Neural cell (in vitro differentiated cells): ENCODE measurements at regions not wholly inside any gene's neighbourhood (a gene's known extent, or its start where the extent isn't known, plus 50 kb on each side); places are given as distances from the start of the nearest gene placed in this dataset.

ENCODE experiments used
- H2AFZ ChIP-seq: fragments of 200-600, 300-800 bp; sonication (generic), shearing (Covaris generic); 2 replicates; pipeline ENCODE4 v1.6.0; 2014; ENCODE audit warnings: low read depth, mild to moderate bottlenecking, antibody characterized with exemption, low read length, moderate library complexity
- H3F3A ChIP-seq: fragments of 200-600 bp; shearing (Covaris generic); 2 replicates; pipeline ENCODE4 v1.6.1; 2016; ENCODE audit warnings: mild to moderate bottlenecking, moderate library complexity, mixed read lengths, antibody characterized with exemption, low read length; ENCODE audit not compliant: insufficient read depth, poor library complexity, severe bottlenecking
- H3K27ac ChIP-seq: fragments of 200-600, 300-800 bp; sonication (generic), shearing (Covaris generic); 2 replicates; pipeline ENCODE4 v1.5.1; 2014; ENCODE audit warnings: mild to moderate bottlenecking, low read length, moderate library complexity
- H3K27me3 ChIP-seq: fragments of 300-800, 200-600 bp; sonication (generic), shearing (Covaris generic); 2 replicates; pipeline ENCODE4 v1.6.0; 2014; ENCODE audit warnings: mild to moderate bottlenecking, low read depth, low read length, moderate library complexity; ENCODE audit not compliant: insufficient read depth
- H3K36me3 ChIP-seq: fragments of 300-800, 200-600 bp; sonication (generic), shearing (Covaris generic); 2 replicates; pipeline ENCODE4 v1.5.1; 2014; ENCODE audit warnings: mild to moderate bottlenecking, antibody characterized with exemption, low read length, moderate library complexity; ENCODE audit not compliant: insufficient read depth
- H3K4me2 ChIP-seq: fragments of 300-800, 200-600 bp; sonication (generic), shearing (Covaris generic); 2 replicates; pipeline ENCODE4 v1.6.0; 2014; ENCODE audit warnings: mild to moderate bottlenecking, low read length
- H3K4me3 ChIP-seq: fragments of 300-800, 200-600 bp; sonication (generic), shearing (Covaris generic); 2 replicates; pipeline ENCODE4 v1.5.1; 2014; ENCODE audit warnings: mild to moderate bottlenecking, low read length, moderate library complexity
- H3K79me2 ChIP-seq: fragments of 200-600 bp; shearing (Covaris generic); replicated peaks from 2 replicates; pipeline ENCODE4 v1.6.0; 2014; ENCODE audit warnings: mild to moderate bottlenecking, low read length, moderate library complexity; ENCODE audit not compliant: insufficient read depth
- H3K9ac ChIP-seq: fragments of 300-800, 200-600 bp; sonication (generic), shearing (Covaris generic); 2 replicates; pipeline ENCODE4 v1.6.1; 2016; ENCODE audit warnings: mild to moderate bottlenecking, low read length, mixed read lengths
- H3K9me2 ChIP-seq: fragments of 200-600 bp; shearing (Covaris generic); 2 replicates; pipeline ENCODE4 v1.6.1; 2016; ENCODE audit warnings: mild to moderate bottlenecking, low read length, mixed read lengths; ENCODE audit not compliant: insufficient read depth
- H3K9me3 ChIP-seq: fragments of 200-600, 300-800 bp; sonication (generic), shearing (Covaris generic); 2 replicates; pipeline ENCODE4 v1.6.1; 2016; ENCODE audit warnings: mild to moderate bottlenecking, mixed run types, low read length, moderate library complexity, mixed read lengths
- H4K20me1 ChIP-seq: fragments of 200-600 bp; shearing (Covaris generic); 2 replicates; pipeline ENCODE4 v1.6.1; 2016; ENCODE audit warnings: mild to moderate bottlenecking, mixed run types; ENCODE audit not compliant: insufficient read depth
- CTCF ChIP-seq: fragments of 450-650 bp; IDR thresholded peaks from 2 replicates; pipeline ENCODE4 v1.5.1; 2014; ENCODE audit warnings: antibody characterized with exemption, mild to moderate bottlenecking, moderate library complexity; ENCODE audit not compliant: poor library complexity, severe bottlenecking
- EP300 ChIP-seq: fragments of 450-650 bp; conservative IDR thresholded peaks from 2 replicates; pipeline ENCODE4 v1.6.1; 2014; ENCODE audit warnings: antibody characterized with exemption, mild to moderate bottlenecking, moderate library complexity; ENCODE audit not compliant: poor library complexity, severe bottlenecking
- EZH2 ChIP-seq: fragments of 200-600, 300-800 bp; shearing (Covaris generic), sonication (generic); IDR thresholded peaks from 2 replicates; pipeline ENCODE4 v1.6.1; 2014; ENCODE audit warnings: antibody characterized with exemption, low read length, borderline replicate concordance, mild to moderate bottlenecking; ENCODE audit not compliant: insufficient read depth, poor library complexity, severe bottlenecking
- MXI1 ChIP-seq: fragments of 450-650 bp; conservative IDR thresholded peaks from 2 replicates; pipeline ENCODE4 v1.6.1; 2014; ENCODE audit warnings: antibody characterized with exemption, mild to moderate bottlenecking; ENCODE audit not compliant: poor library complexity, severe bottlenecking
- POLR2AphosphoS5 ChIP-seq: IDR thresholded peaks from 2 replicates; pipeline ENCODE4 v1.6.1; 2012
- RAD21 ChIP-seq: fragments of 450-650 bp; conservative IDR thresholded peaks from 2 replicates; pipeline ENCODE4 v1.6.1; 2014; ENCODE audit warnings: antibody characterized with exemption, mild to moderate bottlenecking, moderate library complexity
- REST ChIP-seq: IDR thresholded peaks from 2 replicates; pipeline ENCODE4 v1.6.1; 2012; ENCODE audit warnings: borderline replicate concordance
- SMC3 ChIP-seq: fragments of 450-650 bp; conservative IDR thresholded peaks from 2 replicates; pipeline ENCODE4 v1.6.1; 2014; ENCODE audit warnings: antibody characterized with exemption, mild to moderate bottlenecking, moderate library complexity; ENCODE audit not compliant: poor library complexity
- TAF1 ChIP-seq: IDR thresholded peaks from 2 replicates; pipeline ENCODE4 v1.6.1; 2012; ENCODE audit warnings: low read depth

GRCh38 chr3:124607163-124607562, 123.1 kb upstream of the UMPS start:
- Histone ChIP-seq H3K9me3 (no peaks in the 10 kb centered on the region), H3K27me3 (no peaks in the 10 kb centered on the region), H3K9me2 (no peaks in the 10 kb centered on the region), H3F3A (no peaks in the 10 kb centered on the region), H3K4me2 (no peak overlapping the region), H3K79me2 (no peaks in the 10 kb centered on the region), H2AFZ (no peak overlapping the region), H3K4me3 (no peak overlapping the region), H3K36me3 (no peaks in the 10 kb centered on the region), H3K9ac (no peak overlapping the region), H4K20me1 (no peaks in the 10 kb centered on the region), H3K27ac (no peak overlapping the region)
- TF ChIP-seq EP300 (no peak), MXI1 (no peak), RAD21 (no peak), SMC3 (no peak)

GRCh38 chr3:124609402-124609801, 120.8 kb upstream of the UMPS start:
- Histone ChIP-seq H3K79me2 (no peaks in the 10 kb centered on the region), H3F3A (no peaks in the 10 kb centered on the region), H3K27ac (no peak overlapping the region), H3K27me3 (no peaks in the 10 kb centered on the region), H3K36me3 (no peaks in the 10 kb centered on the region), H3K9me3 (no peaks in the 10 kb centered on the region), H3K4me2 (no peak overlapping the region), H3K9ac (no peak overlapping the region), H3K4me3 (no peak overlapping the region), H3K9me2 (no peaks in the 10 kb centered on the region), H2AFZ (no peak overlapping the region), H4K20me1 (no peaks in the 10 kb centered on the region)
- no peak for TF ChIP-seq SMC3
- TF ChIP-seq REST, result no peak
- no peak for TF ChIP-seq RAD21
- no peak for TF ChIP-seq EZH2
- TF ChIP-seq TAF1, result no peak
- TF ChIP-seq MXI1, result no peak
- TF ChIP-seq POLR2AphosphoS5, result no peak
- no peak for TF ChIP-seq CTCF
- TF ChIP-seq EP300, result no peak

GRCh38 chr3:124610130-124610529, 120.1 kb upstream of the UMPS start:
- no peak overlapping the region for H3K27ac ChIP-seq
- H3K9ac ChIP-seq, result no peak overlapping the region
- H3K4me3 ChIP-seq, result no peak overlapping the region
- no peak overlapping the region for H3K4me2 ChIP-seq
- H3K79me2 ChIP-seq, result no peaks in the 10 kb centered on the region
- no peaks in the 10 kb centered on the region for H3K9me3 ChIP-seq
- H3K36me3 ChIP-seq, result no peaks in the 10 kb centered on the region
- no peaks in the 10 kb centered on the region for H3K9me2 ChIP-seq
- H4K20me1 ChIP-seq, result no peaks in the 10 kb centered on the region
- no peak overlapping the region for H2AFZ ChIP-seq
- H3K27me3 ChIP-seq, result no peaks in the 10 kb centered on the region
- TF ChIP-seq TAF1 (no peak), RAD21 (no peak), CTCF (no peak), EP300 (no peak), SMC3 (no peak), POLR2AphosphoS5 (no peak)
- no peaks in the 10 kb centered on the region for H3F3A ChIP-seq
